GM23338 (cell line): ENCODE measurements at regions not wholly inside any gene's neighbourhood (a gene's known extent, or its start where the extent isn't known, plus 50 kb on each side); places are given as distances from the start of the nearest gene placed in this dataset.

Source experiments
- ATAC-seq: fragments of 200-7000 bp; cut with Tn5 transposase; 3 replicates; pipeline ENCODE4 v1.9.1; 2020
- DNase-seq: peaks from one replicate; pipeline ENCODE4 v3.0.0-alpha.2; 2015; ENCODE audit warnings: low spot score
- H2AFZ ChIP-seq: fragments of 200-600 bp; sonication (generic); 2 replicates; pipeline ENCODE4 v1.8.0; 2016; ENCODE audit warnings: antibody characterized with exemption, mild to moderate bottlenecking, moderate library complexity
- H3F3A ChIP-seq: fragments of 200-600 bp; sonication (generic); replicated peaks from 2 replicates; pipeline ENCODE4 v1.8.0; 2017; ENCODE audit warnings: antibody characterized with exemption, mixed run types, low read depth
- H3K27ac ChIP-seq: fragments of 200-600 bp; sonication (generic); 2 replicates; pipeline ENCODE4 v1.6.1; 2016; ENCODE audit warnings: low read depth
- H3K27me3 ChIP-seq: fragments of 200-600 bp; sonication (generic); 2 replicates; pipeline ENCODE4 v1.8.0; 2016; ENCODE audit warnings: mild to moderate bottlenecking, mixed run types, moderate library complexity; ENCODE audit not compliant: insufficient read depth
- H3K36me3 ChIP-seq: fragments of 200-600 bp; sonication (generic); 2 replicates; pipeline ENCODE4 v1.8.0; 2016; ENCODE audit warnings: mild to moderate bottlenecking; ENCODE audit not compliant: insufficient read depth
- H3K4me1 ChIP-seq: fragments of 200-600 bp; sonication (generic); 2 replicates; pipeline ENCODE4 v1.8.0; 2016; ENCODE audit warnings: mild to moderate bottlenecking, moderate library complexity; ENCODE audit not compliant: insufficient read depth
- H3K4me2 ChIP-seq: fragments of 200-600 bp; sonication (generic); 2 replicates; pipeline ENCODE4 v1.7.1; 2017; ENCODE audit warnings: mixed run types
- H3K4me3 ChIP-seq: fragments of 200-600 bp; sonication (generic); 2 replicates; pipeline ENCODE4 v1.6.1; 2016; ENCODE audit warnings: mixed run types
- H3K79me2 ChIP-seq: fragments of 200-600 bp; sonication (generic); replicated peaks from 2 replicates; pipeline ENCODE4 v1.8.0; 2017; ENCODE audit warnings: mild to moderate bottlenecking; ENCODE audit not compliant: insufficient read depth
- H3K9me2 ChIP-seq: fragments of 200-600 bp; sonication (generic); 2 replicates; pipeline ENCODE4 v1.8.0; 2017; ENCODE audit not compliant: insufficient read depth
- H4K20me1 ChIP-seq: fragments of 200-600 bp; sonication (generic); replicated peaks from 2 replicates; pipeline ENCODE4 v1.8.0; 2017; ENCODE audit warnings: mild to moderate bottlenecking; ENCODE audit not compliant: insufficient read depth
- H3K27ac Mint-ChIP-seq: 2 replicates; pipeline ENCODE4 v1.8.0; 2020; ENCODE audit warnings: inconsistent platforms, mild to moderate bottlenecking, moderate library complexity, mixed read lengths
- H3K27me3 Mint-ChIP-seq: 3 replicates; pipeline ENCODE4 v1.8.0; 2022; ENCODE audit warnings: low read depth, mild to moderate bottlenecking, moderate library complexity, mixed read lengths, inconsistent platforms; ENCODE audit not compliant: insufficient read depth, poor library complexity
- H3K36me3 Mint-ChIP-seq: 3 replicates; pipeline ENCODE4 v1.8.0; 2021; ENCODE audit warnings: low read depth, mild to moderate bottlenecking, inconsistent platforms, moderate library complexity, mixed read lengths
- H3K4me1 Mint-ChIP-seq: 3 replicates; pipeline ENCODE4 v1.8.0; 2020; ENCODE audit warnings: mild to moderate bottlenecking, inconsistent platforms, mixed read lengths
- H3K4me3 Mint-ChIP-seq: 3 replicates; pipeline ENCODE4 v1.8.0; 2021; ENCODE audit warnings: moderate library complexity, mild to moderate bottlenecking, inconsistent platforms, mixed read lengths
- H3K9me3 Mint-ChIP-seq: 3 replicates; pipeline ENCODE4 v1.8.0; 2020; ENCODE audit warnings: moderate library complexity, mild to moderate bottlenecking, inconsistent platforms, mixed read lengths
- EZH2 ChIP-seq: fragments of 200-600 bp; sonication (generic); IDR thresholded peaks from one replicate; pipeline ENCODE4 v1.8.0; 2017; ENCODE audit warnings: antibody characterized with exemption, mild to moderate bottlenecking, low read depth; ENCODE audit not compliant: unreplicated experiment
- EZH2phosphoT487 ChIP-seq: fragments of 200-600 bp; sonication (generic); IDR thresholded peaks from one replicate; pipeline ENCODE4 v1.8.1; 2018; ENCODE audit warnings: antibody characterized with exemption; ENCODE audit not compliant: unreplicated experiment
- JUNB ChIP-seq: IDR thresholded peaks from one replicate; pipeline ENCODE4 v1.6.1; 2016; ENCODE audit warnings: antibody characterized with exemption; ENCODE audit not compliant: unreplicated experiment
- POLR2AphosphoS5 ChIP-seq: IDR thresholded peaks from 2 replicates; pipeline ENCODE4 v1.6.1; 2016; ENCODE audit warnings: antibody characterized with exemption, low read depth
- STAT1 ChIP-seq: IDR thresholded peaks from one replicate; pipeline ENCODE4 v1.6.1; 2016; ENCODE audit warnings: antibody characterized with exemption; ENCODE audit not compliant: unreplicated experiment
- ZNF331 ChIP-seq: fragments of 250-450 bp; sonication (Bioruptor Pico); IDR thresholded peaks from 2 replicates; pipeline ENCODE4 v1.5.0; 2020; ENCODE audit warnings: low read depth, mild to moderate bottlenecking, moderate library complexity
- TF ChIP-seq, protein P1 (sequence below): fragments of 250-450 bp; sonication (Bioruptor Pico); IDR thresholded peaks from 2 replicates; pipeline ENCODE4 v1.5.0; 2020; ENCODE audit warnings: mild to moderate bottlenecking, moderate library complexity
- TF ChIP-seq, protein P2 (sequence below): IDR thresholded peaks from 2 replicates; pipeline ENCODE4 v1.6.1; 2016; ENCODE audit warnings: antibody characterized with exemption

DNA sequence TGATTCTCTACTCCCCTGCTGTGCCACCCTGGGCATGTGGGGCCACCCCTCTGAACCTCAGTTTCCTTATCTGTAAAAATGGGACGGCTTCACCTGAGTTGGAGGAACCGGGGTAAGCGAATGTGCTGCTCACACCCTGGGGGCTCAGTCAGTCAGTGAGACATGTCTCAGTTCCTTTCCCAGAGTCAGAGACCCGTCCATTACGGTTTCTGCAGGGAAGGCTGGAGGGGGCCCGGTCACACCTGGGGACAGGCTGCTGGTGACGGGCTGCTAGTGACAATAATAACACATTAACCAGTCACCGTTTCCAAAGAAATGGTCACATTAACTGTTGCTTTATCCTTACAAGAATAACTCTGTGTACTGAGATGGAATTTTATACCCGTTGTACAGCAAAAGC is 282.4 kb downstream of the NSG2 start (continued):
- TF ChIP-seq, protein P1, sequence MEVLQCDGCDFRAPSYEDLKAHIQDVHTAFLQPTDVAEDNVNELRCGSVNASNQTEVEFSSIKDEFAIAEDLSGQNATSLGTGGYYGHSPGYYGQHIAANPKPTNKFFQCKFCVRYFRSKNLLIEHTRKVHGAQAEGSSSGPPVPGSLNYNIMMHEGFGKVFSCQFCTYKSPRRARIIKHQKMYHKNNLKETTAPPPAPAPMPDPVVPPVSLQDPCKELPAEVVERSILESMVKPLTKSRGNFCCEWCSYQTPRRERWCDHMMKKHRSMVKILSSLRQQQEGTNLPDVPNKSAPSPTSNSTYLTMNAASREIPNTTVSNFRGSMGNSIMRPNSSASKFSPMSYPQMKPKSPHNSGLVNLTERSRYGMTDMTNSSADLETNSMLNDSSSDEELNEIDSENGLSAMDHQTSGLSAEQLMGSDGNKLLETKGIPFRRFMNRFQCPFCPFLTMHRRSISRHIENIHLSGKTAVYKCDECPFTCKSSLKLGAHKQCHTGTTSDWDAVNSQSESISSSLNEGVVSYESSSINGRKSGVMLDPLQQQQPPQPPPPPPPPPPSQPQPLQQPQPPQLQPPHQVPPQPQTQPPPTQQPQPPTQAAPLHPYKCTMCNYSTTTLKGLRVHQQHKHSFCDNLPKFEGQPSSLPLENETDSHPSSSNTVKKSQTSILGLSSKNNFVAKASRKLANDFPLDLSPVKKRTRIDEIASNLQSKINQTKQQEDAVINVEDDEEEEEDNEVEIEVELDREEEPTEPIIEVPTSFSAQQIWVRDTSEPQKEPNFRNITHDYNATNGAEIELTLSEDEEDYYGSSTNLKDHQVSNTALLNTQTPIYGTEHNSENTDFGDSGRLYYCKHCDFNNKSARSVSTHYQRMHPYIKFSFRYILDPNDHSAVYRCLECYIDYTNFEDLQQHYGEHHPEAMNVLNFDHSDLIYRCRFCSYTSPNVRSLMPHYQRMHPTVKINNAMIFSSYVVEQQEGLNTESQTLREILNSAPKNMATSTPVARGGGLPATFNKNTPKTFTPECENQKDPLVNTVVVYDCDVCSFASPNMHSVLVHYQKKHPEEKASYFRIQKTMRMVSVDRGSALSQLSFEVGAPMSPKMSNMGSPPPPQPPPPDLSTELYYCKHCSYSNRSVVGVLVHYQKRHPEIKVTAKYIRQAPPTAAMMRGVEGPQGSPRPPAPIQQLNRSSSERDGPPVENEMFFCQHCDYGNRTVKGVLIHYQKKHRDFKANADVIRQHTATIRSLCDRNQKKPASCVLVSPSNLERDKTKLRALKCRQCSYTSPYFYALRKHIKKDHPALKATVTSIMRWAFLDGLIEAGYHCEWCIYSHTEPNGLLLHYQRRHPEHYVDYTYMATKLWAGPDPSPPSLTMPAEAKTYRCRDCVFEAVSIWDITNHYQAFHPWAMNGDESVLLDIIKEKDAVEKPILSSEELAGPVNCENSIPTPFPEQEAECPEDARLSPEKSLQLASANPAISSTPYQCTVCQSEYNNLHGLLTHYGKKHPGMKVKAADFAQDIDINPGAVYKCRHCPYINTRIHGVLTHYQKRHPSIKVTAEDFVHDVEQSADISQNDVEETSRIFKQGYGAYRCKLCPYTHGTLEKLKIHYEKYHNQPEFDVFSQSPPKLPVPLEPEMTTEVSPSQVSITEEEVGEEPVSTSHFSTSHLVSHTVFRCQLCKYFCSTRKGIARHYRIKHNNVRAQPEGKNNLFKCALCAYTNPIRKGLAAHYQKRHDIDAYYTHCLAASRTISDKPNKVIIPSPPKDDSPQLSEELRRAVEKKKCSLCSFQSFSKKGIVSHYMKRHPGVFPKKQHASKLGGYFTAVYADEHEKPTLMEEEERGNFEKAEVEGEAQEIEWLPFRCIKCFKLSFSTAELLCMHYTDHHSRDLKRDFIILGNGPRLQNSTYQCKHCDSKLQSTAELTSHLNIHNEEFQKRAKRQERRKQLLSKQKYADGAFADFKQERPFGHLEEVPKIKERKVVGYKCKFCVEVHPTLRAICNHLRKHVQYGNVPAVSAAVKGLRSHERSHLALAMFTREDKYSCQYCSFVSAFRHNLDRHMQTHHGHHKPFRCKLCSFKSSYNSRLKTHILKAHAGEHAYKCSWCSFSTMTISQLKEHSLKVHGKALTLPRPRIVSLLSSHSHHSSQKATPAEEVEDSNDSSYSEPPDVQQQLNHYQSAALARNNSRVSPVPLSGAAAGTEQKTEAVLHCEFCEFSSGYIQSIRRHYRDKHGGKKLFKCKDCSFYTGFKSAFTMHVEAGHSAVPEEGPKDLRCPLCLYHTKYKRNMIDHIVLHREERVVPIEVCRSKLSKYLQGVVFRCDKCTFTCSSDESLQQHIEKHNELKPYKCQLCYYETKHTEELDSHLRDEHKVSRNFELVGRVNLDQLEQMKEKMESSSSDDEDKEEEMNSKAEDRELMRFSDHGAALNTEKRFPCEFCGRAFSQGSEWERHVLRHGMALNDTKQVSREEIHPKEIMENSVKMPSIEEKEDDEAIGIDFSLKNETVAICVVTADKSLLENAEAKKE (CRISPR knock-in tag): no peak
- TF ChIP-seq ZNF331 (CRISPR knock-in tag) (no peak), JUNB (no peak), EZH2 (no peak), EZH2phosphoT487 (no peak)
- TF ChIP-seq, protein P2, sequence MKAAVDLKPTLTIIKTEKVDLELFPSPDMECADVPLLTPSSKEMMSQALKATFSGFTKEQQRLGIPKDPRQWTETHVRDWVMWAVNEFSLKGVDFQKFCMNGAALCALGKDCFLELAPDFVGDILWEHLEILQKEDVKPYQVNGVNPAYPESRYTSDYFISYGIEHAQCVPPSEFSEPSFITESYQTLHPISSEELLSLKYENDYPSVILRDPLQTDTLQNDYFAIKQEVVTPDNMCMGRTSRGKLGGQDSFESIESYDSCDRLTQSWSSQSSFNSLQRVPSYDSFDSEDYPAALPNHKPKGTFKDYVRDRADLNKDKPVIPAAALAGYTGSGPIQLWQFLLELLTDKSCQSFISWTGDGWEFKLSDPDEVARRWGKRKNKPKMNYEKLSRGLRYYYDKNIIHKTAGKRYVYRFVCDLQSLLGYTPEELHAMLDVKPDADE: no peak

DNA sequence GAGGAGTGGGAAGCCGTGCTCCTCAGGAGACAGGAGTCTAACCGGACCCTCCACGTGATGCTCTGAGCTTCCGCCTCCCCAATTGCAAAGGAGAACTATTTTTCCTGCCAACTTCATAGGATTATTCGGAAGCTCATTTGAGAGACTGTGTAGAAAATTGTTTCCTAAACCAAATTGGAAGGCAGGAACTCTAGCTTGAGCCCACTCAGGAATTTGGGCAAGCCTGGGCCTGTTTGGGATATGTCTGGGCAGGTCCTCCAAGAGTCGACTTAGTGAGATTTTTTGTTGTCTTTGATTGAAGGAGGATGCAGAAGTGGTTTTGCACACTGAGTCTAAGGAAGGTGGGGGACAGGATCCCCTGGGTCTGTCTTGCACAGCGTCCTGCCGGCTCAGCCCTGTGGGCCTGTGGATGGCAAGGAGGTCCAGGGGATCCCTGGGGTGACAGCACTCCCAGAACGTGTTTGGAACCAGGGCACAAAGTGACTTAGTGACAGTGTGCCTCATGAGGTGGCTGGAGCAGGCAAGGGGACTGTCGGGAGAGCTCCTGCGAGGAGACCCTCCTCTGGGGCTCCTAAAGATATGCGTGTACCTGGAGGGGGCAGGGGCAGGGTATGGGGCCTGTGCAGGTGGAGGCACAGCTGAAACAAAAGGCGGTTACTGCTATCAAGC is 283.3 kb downstream of the NSG2 start:
- no peak for ATAC-seq
- TF ChIP-seq, protein P1 (CRISPR knock-in tag): no peak
- no peak for TF ChIP-seq STAT1
- no peak for TF ChIP-seq POLR2AphosphoS5
- TF ChIP-seq EZH2phosphoT487: no peak
- no peaks in the 10 kb centered on the region for H3K36me3 Mint-ChIP-seq
- no peak overlapping the region for H3K4me3 Mint-ChIP-seq
- no peak for DNase-seq
- no peaks in the 10 kb centered on the region for H3K36me3 ChIP-seq
- no peak overlapping the region for H3K27ac ChIP-seq
- no peaks in the 10 kb centered on the region for H3F3A ChIP-seq
- H3K27ac Mint-ChIP-seq: peak overlapping the region; percentile 60; the same call in 1 of the 2 replicates
- no peaks in the 10 kb centered on the region for H3K79me2 ChIP-seq
- no peaks in the 10 kb centered on the region for H4K20me1 ChIP-seq
- H3K27me3 ChIP-seq: no peaks in the 10 kb centered on the region
- peaks cover 32% of the 10 kb centered on the region for H3K4me1 Mint-ChIP-seq
- no peak overlapping the region for H3K4me3 ChIP-seq
- H3K4me1 ChIP-seq: peaks cover under 1% of the 10 kb centered on the region; the same call in 1 of the 2 replicates
- peak overlapping the region; percentile 80 for H2AFZ ChIP-seq
- no peaks in the 10 kb centered on the region for H3K9me2 ChIP-seq
- peaks cover 3% of the 10 kb centered on the region for H3K27me3 Mint-ChIP-seq
- no peak overlapping the region for H3K4me2 ChIP-seq
- H3K9me3 Mint-ChIP-seq: no peaks in the 10 kb centered on the region
